K562 (cell line): ENCODE measurements at regions not wholly inside any gene's neighbourhood (a gene's known extent, or its start where the extent isn't known, plus 50 kb on each side); places are given as distances from the start of the nearest gene placed in this dataset.

ENCODE experiments used
- ATAC-seq: fragments of 200-7000 bp; cut with Tn5 transposase; 3 replicates; pipeline ENCODE4 v1.9.1; 2020; ENCODE audit warnings: moderate library complexity
- BruUV-seq: library from RNA; stranded (reverse); fragments of 400-500 nt; replicated peaks from 2 replicates; lab custom pipeline; 2021; lab: Mats Ljungman, UMichigan
- CTCF ChIA-PET: fragments of 300-600 bp; formaldehyde crosslinking; extraction: SDS; loops from one replicate; lab custom pipeline; 2021; ENCODE audit warnings: low intra/inter-chr PET ratio; lab: Yijun Ruan, JAX
- POLR2A ChIA-PET: fragments of 300-600, 350-650 bp; sonication (Branson Sonifier 250); formaldehyde crosslinking; extraction: SDS; loops from one replicate; lab custom pipeline; 2021; ENCODE audit warnings: antibody characterized with exemption, inconsistent platforms; lab: Yijun Ruan, JAX
- DNase-seq, 4 experiments: peaks; one replicate each; pipeline versions ENCODE4 v3.0.0 to v3.0.0-alpha.2; 2011 to 2018; ENCODE audit warnings: low spot score in 3 of 4, mixed read lengths in 3 of 4; ENCODE audit errors: extremely low read depth in 1 of 4
- FAIRE-seq: peaks from 2 replicates; lab custom pipeline; 2011; peaks lifted over from hg19 to GRCh38; lab: Jason Lieb, UNC
- H2AFZ ChIP-seq: 2 replicates; pipeline ENCODE4 v1.6.0; 2011; ENCODE audit warnings: low read depth, low read length, control low read depth, inconsistent platforms
- H3K27ac ChIP-seq: fragments of 200-600 bp; 3 replicates; pipeline ENCODE4 v1.8.0; 2011; ENCODE audit warnings: low read depth, mild to moderate bottlenecking, control low read depth, inconsistent platforms, low read length, moderate library complexity, mixed read lengths; ENCODE audit errors: extremely low read depth
- H3K27me3 ChIP-seq, 2 experiments: fragments of 300-600 bp in 1 of 2; 2 replicates in 1 of 2; 3 replicates in 1 of 2; pipeline versions ENCODE4 v1.6.0 to v1.8.0; 2011; ENCODE audit warnings: inconsistent platforms in 2 of 2, low read length in 2 of 2, mild to moderate bottlenecking in 1 of 2, mixed read lengths in 1 of 2, moderate library complexity in 1 of 2; ENCODE audit not compliant: control insufficient read depth in 2 of 2, insufficient read depth in 2 of 2
- H3K36me3 ChIP-seq: fragments of 300-600 bp; 3 replicates; pipeline ENCODE4 v1.8.0; 2011; ENCODE audit warnings: mild to moderate bottlenecking, low read length, inconsistent platforms; ENCODE audit not compliant: control insufficient read depth, insufficient read depth
- H3K4me1 ChIP-seq, 2 experiments: fragments of 200-600 bp in 1 of 2; replicated peaks in 1 of 2; 2 replicates in 1 of 2; 3 replicates in 1 of 2; pipeline versions ENCODE4 v1.5.1 to v1.8.0; 2011; ENCODE audit warnings: inconsistent platforms in 2 of 2, low read length in 2 of 2, mild to moderate bottlenecking in 1 of 2, mixed read lengths in 1 of 2, moderate library complexity in 1 of 2; ENCODE audit not compliant: control insufficient read depth in 2 of 2, insufficient read depth in 2 of 2
- H3K4me2 ChIP-seq: 2 replicates; pipeline ENCODE4 v1.6.1; 2011; ENCODE audit warnings: low read length, control low read depth, inconsistent platforms, mixed read lengths; ENCODE audit not compliant: insufficient read depth
- H3K4me3 ChIP-seq: fragments of 200-600 bp; sonication (generic), shearing (Covaris generic); 2 replicates; pipeline ENCODE4 v1.5.1; 2016; ENCODE audit warnings: control low read depth, inconsistent platforms
- H3K79me2 ChIP-seq: fragments of 200-600 bp; 3 replicates; pipeline ENCODE4 v1.8.0; 2011; ENCODE audit warnings: low read length, inconsistent platforms; ENCODE audit not compliant: control insufficient read depth, insufficient read depth
- H3K9ac ChIP-seq, 2 experiments: 2 replicates each; pipeline versions ENCODE4 v1.6.0 to v1.6.1; 2011; ENCODE audit warnings: low read depth in 2 of 2, low read length in 2 of 2, control low read depth in 1 of 2, inconsistent platforms in 1 of 2, mild to moderate bottlenecking in 1 of 2, mixed read lengths in 1 of 2; ENCODE audit not compliant: insufficient read depth in 1 of 2
- H3K9me1 ChIP-seq: one replicate; pipeline ENCODE4 v1.6.0; 2011; ENCODE audit warnings: inconsistent platforms, mild to moderate bottlenecking, low read length, moderate library complexity; ENCODE audit not compliant: control insufficient read depth, insufficient read depth
- H3K9me3 ChIP-seq: replicated peaks from 2 replicates; pipeline ENCODE4 v1.5.1; 2011; ENCODE audit warnings: low read depth, low read length, inconsistent platforms; ENCODE audit not compliant: control insufficient read depth, insufficient read depth
- H4K20me1 ChIP-seq: replicated peaks from 2 replicates; pipeline ENCODE4 v1.6.1; 2011; ENCODE audit warnings: low read length, inconsistent platforms, mixed read lengths; ENCODE audit not compliant: control insufficient read depth, insufficient read depth
- CBFB ChIP-seq: sonication (generic); formaldehyde crosslinking; IDR thresholded peaks from 2 replicates; pipeline ENCODE4 v1.4.0; 2020; ENCODE audit warnings: mild to moderate bottlenecking, missing genetic modification reagents
- CHD4 ChIP-seq: fragments of 200-600 bp; sonication (generic); IDR thresholded peaks from 3 replicates; pipeline ENCODE4 v1.6.1; 2012; ENCODE audit warnings: low read depth, mild to moderate bottlenecking, mixed read lengths, low read length, inconsistent platforms; ENCODE audit not compliant: insufficient read depth, insufficient replicate concordance, poor library complexity, severe bottlenecking
- KDM4B ChIP-seq, 2 experiments: fragments of 450-650 bp in 1 of 2; sonication (generic) in 1 of 2; IDR thresholded peaks; 2 replicates each; pipeline ENCODE4 v1.6.1; 2016 to 2017; ENCODE audit warnings: borderline replicate concordance in 2 of 2, antibody characterized with exemption in 1 of 2, low read depth in 1 of 2, mild to moderate bottlenecking in 1 of 2
- MAFG ChIP-seq: fragments of 450-650 bp; conservative IDR thresholded peaks from 2 replicates; pipeline ENCODE4 v1.6.1; 2016; ENCODE audit warnings: missing genetic modification characterization, missing compliant biosample characterization
- PML ChIP-seq: IDR thresholded peaks from 2 replicates; pipeline ENCODE4 v1.6.1; 2012; ENCODE audit warnings: low read length, inconsistent platforms
- PYGO2 ChIP-seq: fragments of 450-650 bp; IDR thresholded peaks from 2 replicates; pipeline ENCODE4 v1.6.1; 2016; ENCODE audit warnings: mild to moderate bottlenecking, missing genetic modification characterization, moderate library complexity, missing compliant biosample characterization
- SRSF9 ChIP-seq: fragments of 200-400 bp; formaldehyde crosslinking; IDR thresholded peaks from 2 replicates; pipeline ENCODE4 v1.6.1; 2017; ENCODE audit warnings: low read depth, low read length, borderline replicate concordance
- ZBED1 ChIP-seq: IDR thresholded peaks from 2 replicates; pipeline ENCODE4 v1.6.1; 2014
- ZNF274 ChIP-seq: IDR thresholded peaks from 2 replicates; pipeline ENCODE4 v1.6.1; 2011; ENCODE audit warnings: low read depth, mild to moderate bottlenecking, low read length, moderate library complexity, borderline replicate concordance
- WGBS: fragments of 100-300 bp; shearing (Covaris generic); methylation state at CpG from one replicate; pipeline ENCODE4 v1.1.6; 2016; ENCODE audit warnings: low coverage, mixed read lengths; ENCODE audit not compliant: insufficient coverage; ENCODE audit errors: missing lambda C conversion rate; 5-methylcytosine and 5-hydroxymethylcytosine counted together
- in situ Hi-C: fragments of 300-500 bp; cut with MboI; formaldehyde crosslinking; loops from 4 replicates; pipeline ENCODE4 v1.15.0; 2018; ENCODE audit warnings: inconsistent platforms, mixed read lengths
- intact Hi-C: fragments of 100-400 bp; cut with micrococcal nuclease; formaldehyde crosslinking; loops from 2 replicates; pipeline ENCODE4 v1.14.2; 2022
- TF ChIP-seq, protein P1 (sequence below), 2 experiments: fragments of 450-650 bp; IDR thresholded peaks; 2 replicates each; pipeline ENCODE4 v1.6.1; 2016

DNA sequence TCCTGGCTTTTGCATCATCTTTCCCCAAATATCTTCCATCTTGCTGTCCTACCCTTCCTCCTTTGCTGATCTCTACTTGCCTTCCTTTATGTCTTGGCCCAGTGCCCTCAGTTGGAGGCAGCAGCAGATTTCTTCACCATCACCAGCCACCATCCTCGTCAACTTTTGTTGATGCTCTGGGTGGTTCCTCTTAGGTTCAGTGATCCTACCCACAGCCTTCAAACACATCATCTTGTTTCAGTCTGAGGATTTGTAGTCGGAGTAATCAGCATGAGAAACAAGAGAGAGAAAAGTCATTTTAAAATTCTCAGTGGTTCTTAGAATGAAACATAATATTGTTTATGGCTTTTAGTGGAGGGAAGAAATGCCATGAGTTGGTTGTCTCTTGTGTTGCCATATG is 65.8 kb downstream of the FTHL17 start:
- no peak overlapping the region for H3K9ac ChIP-seq
- H4K20me1 ChIP-seq: no peaks in the 10 kb centered on the region
- H3K9me3 ChIP-seq: no peaks in the 10 kb centered on the region
- no TSS peak for BruUV-seq
- no peak overlapping the region for H3K4me2 ChIP-seq
- CTCF ChIA-PET: no interaction called here
- TF ChIP-seq SRSF9: no peak
- no peaks in the 10 kb centered on the region for H3K9me1 ChIP-seq
- in situ Hi-C loops (no loop called here), intact Hi-C loops (no loop called here)
- DNase-seq (no peak), ATAC-seq (no peak), FAIRE-seq (no peak)
- H3K4me1 ChIP-seq: no peaks in the 10 kb centered on the region
- no peak overlapping the region for H3K4me3 ChIP-seq
- no peaks in the 10 kb centered on the region for H3K36me3 ChIP-seq
- peaks cover 2 to 4% of the 10 kb centered on the region in 2 experiments; a peak in 2 of 5 replicates for H3K27me3 ChIP-seq
- H3K27ac ChIP-seq: no peak overlapping the region
- POLR2A ChIA-PET: no interaction called here
- 0% methylated on average over 2 of the region's 2 CpGs for WGBS
- no peak overlapping the region for H2AFZ ChIP-seq
- H3K79me2 ChIP-seq: no peaks in the 10 kb centered on the region

GRCh38 chrX:30997411-30997810 is 74.4 kb downstream of the FTHL17 start:
- in situ Hi-C loops (no loop called here), intact Hi-C loops (no loop called here)
- DNase-seq: no peak
- no TSS peak for BruUV-seq
- ChIA-PET POLR2A (no interaction called here), CTCF (no interaction called here)
- H3K9me1 ChIP-seq: no peaks in the 10 kb centered on the region
- no peak overlapping the region for H3K4me3 ChIP-seq
- ATAC-seq: no peak
- no peak overlapping the region for H2AFZ ChIP-seq
- FAIRE-seq: no peak
- no peaks in the 10 kb centered on the region for H4K20me1 ChIP-seq
- H3K36me3 ChIP-seq: no peaks in the 10 kb centered on the region
- no peak overlapping the region for H3K27ac ChIP-seq
- H3K27me3 ChIP-seq: no peaks in the 10 kb centered on the region; a peak in 2 of 5 replicates
- H3K4me1 ChIP-seq: no peaks in the 10 kb centered on the region
- no peak overlapping the region for H3K9ac ChIP-seq
- 0% methylated on average over 5 of the region's 6 CpGs for WGBS
- no peak overlapping the region for H3K4me2 ChIP-seq
- no peaks in the 10 kb centered on the region for H3K9me3 ChIP-seq
- TF ChIP-seq KDM4B (IDR thresholded peaks at IDR 0.05; ENCODE audit: borderline replicate concordance in 2 of 2, low read depth in 1 of 2) (no peak), ZNF274 (no peak), PYGO2 (tag) (no peak), MAFG (tag) (no peak), CHD4 (no peak), PML (no peak), ZBED1 (no peak), CBFB (CRISPR knock-in tag) (no peak)
- TF ChIP-seq, protein P1, sequence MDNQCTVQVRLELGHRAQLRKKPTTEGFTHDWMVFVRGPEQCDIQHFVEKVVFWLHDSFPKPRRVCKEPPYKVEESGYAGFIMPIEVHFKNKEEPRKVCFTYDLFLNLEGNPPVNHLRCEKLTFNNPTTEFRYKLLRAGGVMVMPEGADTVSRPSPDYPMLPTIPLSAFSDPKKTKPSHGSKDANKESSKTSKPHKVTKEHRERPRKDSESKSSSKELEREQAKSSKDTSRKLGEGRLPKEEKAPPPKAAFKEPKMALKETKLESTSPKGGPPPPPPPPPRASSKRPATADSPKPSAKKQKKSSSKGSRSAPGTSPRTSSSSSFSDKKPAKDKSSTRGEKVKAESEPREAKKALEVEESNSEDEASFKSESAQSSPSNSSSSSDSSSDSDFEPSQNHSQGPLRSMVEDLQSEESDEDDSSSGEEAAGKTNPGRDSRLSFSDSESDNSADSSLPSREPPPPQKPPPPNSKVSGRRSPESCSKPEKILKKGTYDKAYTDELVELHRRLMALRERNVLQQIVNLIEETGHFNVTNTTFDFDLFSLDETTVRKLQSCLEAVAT (IDR thresholded peaks at IDR 0.05): no peak
- no peaks in the 10 kb centered on the region for H3K79me2 ChIP-seq
